Right ventricle myocardium inferior (tissue), 1 donor: ENCODE measurements at regions not wholly inside any gene's neighbourhood (a gene's known extent, or its start where the extent isn't known, plus 50 kb on each side); places are given as distances from the start of the nearest gene placed in this dataset.

Experiments
- ATAC-seq: fragments of 200-7000 bp; cut with Tn5 transposase; one replicate; pipeline ENCODE4 v1.9.1; 2020; ENCODE audit warnings: mild to moderate bottlenecking, moderate library complexity
- DNase-seq: peaks from one replicate; pipeline ENCODE4 v3.0.0; 2021; ENCODE audit errors: missing footprints
- intact Hi-C: fragments of 100-400 bp; cut with DNase I; formaldehyde crosslinking; loops from one replicate; pipeline ENCODE4 v1.11.0; 2022
- donor health status: DM: no; HTN: yes; CAD: no; lungs with severe emphysema.

DNA sequence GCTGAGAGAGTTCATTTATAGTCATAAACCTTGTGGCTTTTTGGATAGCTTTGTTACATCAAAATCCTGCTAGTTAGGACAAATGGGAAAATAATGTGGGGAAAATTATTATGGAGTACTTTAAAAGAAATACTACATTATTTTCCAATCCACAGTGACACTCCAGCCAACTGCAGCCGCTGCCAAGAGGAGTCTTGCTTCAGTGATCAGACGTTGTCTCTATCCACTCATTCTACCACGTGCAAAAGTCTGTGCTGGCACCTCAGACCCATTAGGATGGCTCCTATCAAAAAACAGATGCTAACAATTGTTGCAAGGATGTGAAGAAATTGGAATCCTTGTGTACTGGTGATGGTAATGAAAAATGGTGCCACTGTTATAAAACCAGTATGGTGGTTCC, 128.6 kb upstream of the IQSEC1 start:
- no peak for DNase-seq
- no peak for ATAC-seq
- intact Hi-C loops: no loop called here

DNA sequence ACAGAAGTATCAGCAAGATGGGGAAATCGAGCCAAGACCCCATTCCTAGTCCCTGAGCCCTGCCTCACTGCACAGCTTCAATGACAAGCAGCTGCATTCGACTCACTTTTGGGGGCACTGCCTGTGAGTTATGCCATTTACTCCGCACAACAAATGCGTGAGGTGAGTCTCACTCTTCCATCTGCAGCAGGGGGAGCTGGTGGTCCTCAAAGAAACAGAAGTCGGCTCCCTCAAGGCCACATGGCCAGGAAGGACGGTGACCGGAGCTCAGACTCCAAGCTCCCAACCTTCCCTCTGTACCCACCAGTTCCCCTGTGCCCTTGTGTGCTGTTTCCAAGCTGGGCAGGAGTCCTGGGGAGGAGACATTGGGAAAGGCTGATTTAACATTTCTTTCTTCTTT, 127.7 kb upstream of the IQSEC1 start:
- intact Hi-C loops: no loop called here
- ATAC-seq (no peak), DNase-seq (no peak)

DNA sequence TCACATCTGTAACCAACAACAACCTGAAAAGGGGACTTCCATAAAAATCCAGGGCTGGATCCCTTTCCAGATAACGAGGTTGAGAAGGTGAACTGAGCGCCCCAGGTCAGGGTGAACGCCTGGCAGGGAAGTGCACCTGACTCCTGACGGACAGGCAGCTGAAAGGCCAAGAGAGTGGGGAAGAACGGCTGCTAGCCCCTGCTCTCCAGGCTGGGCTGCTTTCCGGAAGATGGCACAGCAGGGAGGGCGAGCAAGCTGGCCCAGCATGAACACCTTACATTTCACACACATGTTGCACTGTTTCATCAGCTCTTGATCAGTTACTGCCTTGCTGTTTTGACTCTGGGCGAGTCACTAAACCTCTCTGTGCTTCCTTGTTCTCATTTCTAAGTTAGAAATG, 127.2 kb upstream of the IQSEC1 start:
- intact Hi-C loops: no loop called here
- ATAC-seq (no peak), DNase-seq (no peak)

DNA sequence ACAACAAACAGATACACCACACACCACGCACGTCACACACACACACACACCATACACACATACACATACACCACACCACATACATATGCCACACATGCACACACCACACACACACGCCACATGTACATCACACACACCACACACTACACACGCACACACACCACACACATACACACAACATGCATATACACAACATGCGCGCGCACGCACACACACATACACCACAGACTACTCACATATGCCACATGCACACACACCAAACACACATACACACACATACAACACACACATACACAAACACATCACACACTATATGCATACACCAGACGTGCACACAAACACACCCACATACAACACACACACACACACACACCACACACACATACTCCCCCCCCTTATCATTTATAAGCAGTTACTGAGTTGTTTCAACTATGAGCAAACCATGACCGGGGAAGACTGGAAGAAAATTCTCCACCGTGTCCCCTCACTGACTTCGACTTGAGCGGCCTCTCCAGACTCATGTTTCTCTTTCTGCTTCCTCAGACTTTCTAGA, 126.7 kb upstream of the IQSEC1 start:
- intact Hi-C loops: no loop called here
- no peak for ATAC-seq
- DNase-seq: no peak

DNA sequence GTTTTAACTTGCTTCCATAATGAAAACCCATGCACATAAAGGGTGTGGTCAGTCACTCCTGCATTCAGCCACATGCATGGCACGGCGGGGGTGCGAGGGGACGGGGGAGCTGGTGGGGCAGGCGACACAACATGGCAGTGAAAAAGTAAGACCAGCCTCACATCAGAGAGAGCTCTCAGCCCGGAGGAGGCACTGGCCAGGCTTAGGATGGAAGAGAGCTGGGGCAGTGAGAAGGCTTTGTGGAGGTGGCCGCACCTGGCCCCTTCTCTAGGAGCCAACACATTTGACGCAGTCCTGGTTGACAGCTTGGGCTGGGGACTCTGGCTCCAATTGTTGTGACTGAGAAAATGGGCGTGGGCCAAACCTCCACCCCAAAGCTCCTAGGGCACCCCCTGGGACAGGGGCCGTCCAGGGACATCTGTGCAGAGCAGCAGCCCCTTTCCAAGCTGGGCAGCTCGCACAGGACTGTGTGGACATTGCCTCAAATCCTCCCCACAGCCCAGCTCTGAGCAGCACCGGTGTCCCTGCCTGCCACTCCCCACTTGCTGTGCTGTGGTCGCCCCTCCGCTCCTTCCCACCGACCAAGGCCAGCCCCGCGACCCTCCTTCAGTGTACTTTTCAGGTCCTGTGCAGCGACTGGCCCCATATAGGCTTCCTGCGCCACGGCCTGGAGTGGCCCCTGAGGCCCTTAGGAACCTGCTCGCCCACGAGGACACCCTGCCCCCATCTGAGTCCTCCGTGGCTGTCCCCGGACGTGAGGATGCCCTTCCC, 126.0 kb upstream of the IQSEC1 start:
- no peak for DNase-seq
- ATAC-seq: no peak
- intact Hi-C loops: no loop called here

DNA sequence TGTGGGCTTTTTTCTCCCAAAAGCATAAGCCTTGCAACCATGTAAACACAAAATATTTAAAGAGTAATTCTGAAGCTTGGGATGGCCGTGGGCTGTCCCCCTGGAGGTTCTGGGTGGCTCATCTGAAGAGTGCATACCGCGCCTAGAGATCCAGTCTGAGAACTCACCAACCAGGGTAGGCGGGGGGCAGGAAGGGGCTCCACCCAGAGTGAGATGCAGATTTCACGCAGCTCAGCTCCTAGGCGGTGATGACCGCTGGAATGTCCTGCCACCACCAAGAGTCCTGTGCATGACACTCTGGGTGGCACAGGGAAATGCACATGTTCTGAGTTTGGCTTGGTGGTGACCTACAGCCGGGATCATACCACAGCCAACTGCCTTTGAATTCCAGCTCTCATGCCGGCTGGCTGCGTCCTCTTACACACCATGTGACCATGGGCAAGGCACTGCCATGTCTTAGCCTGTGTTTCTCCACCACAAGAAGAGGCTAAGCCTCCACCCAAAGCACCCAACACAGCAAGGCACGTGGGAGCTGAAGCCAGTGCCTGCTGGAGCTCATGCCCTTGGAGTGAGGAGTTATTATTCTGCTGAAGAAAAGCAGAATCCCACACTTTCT, 125.1 kb upstream of the IQSEC1 start:
- DNase-seq (no peak), ATAC-seq (no peak)
- intact Hi-C loops: no loop called here

DNA sequence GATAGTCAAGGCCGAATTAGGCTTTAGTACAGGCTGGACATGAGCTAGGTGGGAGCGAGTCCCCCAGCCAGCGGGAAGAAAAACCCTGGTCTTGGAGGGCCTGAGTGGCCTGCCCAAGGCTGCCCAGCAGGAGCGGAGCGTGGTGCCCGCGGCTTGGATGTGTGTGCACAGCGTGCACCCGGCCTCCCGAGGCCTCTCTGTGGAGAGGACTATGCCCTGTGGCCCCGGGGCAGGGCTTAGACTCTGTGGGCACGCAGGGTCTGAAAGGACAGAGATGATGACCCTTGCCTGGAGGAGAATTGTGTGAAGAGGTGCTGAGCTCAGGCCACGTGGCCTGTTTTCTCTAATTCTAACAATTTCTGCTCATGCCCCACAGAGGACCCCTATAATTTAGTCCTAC, 124.6 kb upstream of the IQSEC1 start:
- intact Hi-C loops: no loop called here
- ATAC-seq: no peak
- DNase-seq: no peak

DNA sequence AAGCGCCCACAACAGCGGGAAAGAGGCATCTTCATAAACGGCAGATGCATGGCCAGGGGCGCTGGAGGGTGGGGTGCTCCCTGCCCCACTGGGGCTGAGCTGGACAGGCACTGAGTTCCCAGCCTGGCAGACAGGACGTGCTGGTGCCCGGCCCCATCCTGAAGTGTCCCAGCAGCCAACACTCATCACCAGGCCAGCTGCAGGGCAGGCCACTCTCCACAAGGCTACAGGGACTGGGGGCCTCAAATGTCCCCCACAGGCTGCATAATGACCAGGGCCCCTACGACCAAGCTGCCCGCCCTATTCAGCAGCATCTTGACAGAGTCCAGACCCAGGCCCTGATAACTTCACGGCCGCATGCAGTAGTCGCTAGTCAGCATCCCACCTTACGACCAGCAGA, 124.1 kb upstream of the IQSEC1 start:
- ATAC-seq (no peak), DNase-seq (no peak)
- intact Hi-C loops: no loop called here

DNA sequence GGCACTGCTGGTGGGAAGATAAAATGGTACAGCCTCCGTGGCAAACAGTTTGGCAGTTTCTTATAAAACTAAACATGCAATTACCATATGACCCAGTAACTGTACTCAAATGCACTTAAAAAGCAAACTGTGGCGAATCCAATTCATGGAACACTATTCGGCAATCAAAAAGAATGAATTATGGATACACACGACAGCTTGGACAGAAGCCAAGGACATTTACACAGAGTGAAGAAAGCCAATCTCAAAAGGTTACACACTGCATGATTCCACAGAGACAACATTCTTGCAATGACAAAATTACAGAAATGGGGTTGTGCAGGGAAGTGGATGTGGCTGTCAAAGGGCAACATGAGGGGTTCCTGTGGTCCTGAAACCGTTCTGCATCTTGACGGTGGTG, 122.1 kb upstream of the IQSEC1 start:
- DNase-seq (no peak), ATAC-seq (no peak)
- intact Hi-C loops: no loop called here

DNA sequence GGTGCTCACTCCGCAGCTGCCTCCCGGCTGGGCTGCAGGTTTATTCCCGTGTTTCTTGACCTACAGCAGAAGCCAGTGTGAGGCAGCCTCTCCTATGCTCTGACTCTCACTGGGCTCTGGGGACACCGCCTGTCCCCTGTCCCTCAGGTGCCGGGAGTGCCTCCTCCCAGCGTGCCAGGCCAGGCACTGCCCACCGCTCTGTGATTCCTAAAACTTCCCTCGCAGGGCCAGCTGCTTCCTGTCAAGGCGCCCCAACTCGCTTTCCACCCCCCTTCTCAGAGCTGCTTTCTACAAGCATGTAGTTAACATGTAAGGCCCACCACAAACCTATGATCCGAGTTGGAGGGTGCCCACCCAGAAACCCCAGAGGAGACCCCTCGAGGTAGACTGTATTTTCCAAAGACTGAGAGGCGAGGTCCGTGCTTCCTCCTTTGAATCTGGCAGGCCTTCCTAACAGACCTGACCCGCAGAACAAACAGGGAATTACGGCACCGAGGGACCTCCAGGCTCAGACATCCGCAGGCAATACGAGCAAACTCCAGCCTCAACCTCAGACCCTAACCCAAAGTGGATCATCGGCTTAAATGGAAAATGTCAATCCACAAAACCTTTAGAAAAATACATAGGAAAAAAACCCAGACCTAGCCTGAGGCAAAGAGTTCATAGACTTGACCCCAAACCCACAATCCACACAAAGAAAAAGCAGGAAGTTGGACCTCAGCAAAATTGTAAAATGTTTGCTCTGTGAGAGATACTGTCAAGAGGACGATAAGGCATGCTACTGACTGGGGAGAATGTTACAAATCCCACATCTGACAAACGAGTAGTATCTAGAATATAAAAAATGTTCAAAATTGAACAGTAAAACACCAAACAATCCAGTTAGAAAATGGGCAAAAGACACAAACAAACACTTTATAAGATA, 121.3 kb upstream of the IQSEC1 start:
- ATAC-seq (no peak), DNase-seq (no peak)
- intact Hi-C loops: no loop called here

DNA sequence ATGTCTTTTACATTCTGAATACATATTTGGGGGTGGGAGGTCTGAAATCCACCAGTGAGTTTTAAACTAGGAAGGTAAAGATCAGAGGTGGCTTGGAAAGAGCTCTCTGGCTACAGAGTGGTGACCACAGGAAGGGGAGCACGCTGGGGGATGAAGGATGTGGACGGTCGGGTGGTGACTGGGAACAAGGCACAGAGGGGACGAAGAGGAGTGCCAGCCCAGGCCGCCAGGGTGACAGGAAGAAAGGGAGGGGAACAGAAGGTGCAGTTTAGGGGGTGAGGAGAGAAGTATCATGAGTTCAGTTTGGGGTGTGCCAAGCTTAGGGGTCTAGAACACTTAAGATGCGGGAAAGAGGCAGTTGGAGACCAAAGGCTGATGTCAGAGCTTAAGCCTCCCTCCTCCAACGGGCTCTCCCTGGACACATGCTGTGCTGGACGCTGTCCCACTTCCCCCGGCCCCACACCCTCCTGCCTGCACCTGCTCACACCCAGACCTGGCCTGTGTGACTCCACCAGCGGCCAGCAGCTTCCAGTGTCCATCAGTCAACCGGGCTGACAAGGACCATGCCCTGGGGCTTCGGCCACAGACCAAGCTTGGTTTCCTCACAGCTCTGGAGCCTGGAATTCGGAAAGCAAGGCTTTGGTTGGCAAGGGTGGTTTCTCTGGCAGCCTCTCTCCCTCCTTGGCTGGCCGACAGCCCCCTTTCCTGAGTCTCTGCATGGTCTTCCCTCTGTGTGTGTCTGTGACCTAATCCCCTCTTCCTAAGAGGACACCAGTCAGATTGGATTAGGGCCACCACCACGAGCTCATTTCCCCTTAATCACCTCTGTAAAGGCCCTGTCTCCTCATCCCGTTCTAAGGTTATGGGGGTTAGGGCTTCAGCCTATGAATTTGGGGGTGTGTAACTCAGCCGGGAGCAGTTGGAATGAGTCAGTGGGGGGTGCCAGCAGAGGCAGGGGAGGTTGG, 120.4 kb upstream of the IQSEC1 start:
- DNase-seq: no peak
- no peak for ATAC-seq
- intact Hi-C loops: no loop called here

DNA sequence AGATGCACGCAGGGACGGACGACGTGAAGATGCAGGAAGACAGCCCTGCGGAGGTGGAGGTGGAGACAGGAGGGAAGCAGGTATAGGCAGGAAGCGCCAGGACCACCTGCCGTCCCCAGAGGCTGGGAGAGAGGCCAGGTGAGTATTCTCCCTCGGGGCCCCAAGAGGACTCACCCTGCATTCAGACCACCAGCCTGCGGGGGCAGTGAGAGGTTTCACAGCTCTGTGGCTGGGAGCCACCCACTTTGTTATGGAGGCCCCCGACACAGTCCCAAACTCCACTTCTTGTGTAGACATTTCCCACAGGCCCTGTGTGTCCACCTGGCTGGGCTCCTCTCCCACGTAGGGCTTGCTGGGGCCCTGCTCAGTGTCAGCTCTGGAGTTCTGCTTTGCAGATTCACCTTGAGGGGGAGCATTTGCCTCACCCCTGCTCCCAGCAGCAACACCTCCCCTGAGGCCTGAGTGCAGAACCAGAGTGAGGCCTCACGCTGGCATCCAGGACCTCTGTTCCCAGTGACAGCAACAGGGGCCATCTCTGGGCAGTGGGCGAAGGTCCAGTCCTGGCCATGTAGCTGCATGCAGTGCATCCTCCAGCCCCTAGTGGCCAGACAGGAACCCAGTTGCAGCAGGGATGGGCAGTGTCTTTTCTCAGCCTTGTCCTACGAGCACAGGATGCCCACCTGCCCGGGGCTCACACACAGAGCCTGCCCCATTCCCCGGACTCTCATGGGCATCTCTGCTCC, 119.4 kb upstream of the IQSEC1 start:
- no peak for DNase-seq
- no peak for ATAC-seq
- intact Hi-C loops: no loop called here

DNA sequence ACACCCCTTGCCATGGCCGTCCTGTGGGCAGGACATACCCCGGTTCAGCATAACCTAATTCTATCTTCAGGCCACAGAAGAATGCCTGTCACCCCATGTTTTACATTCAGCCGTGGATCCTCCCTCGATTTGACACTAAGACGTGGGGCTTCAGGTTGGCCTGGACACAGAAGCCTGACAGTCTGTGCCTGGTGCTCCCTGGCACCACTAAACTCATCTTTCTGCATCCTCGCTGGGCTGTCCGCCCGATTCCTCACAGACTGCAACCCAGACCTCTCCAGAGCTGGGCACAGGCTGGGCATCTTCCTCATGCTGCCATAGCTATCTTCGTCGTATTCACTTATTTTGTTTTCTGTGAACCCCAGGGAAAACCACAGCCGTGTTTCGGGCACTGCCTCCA, 117.8 kb upstream of the IQSEC1 start:
- ATAC-seq: no peak
- intact Hi-C loops: no loop called here

DNA sequence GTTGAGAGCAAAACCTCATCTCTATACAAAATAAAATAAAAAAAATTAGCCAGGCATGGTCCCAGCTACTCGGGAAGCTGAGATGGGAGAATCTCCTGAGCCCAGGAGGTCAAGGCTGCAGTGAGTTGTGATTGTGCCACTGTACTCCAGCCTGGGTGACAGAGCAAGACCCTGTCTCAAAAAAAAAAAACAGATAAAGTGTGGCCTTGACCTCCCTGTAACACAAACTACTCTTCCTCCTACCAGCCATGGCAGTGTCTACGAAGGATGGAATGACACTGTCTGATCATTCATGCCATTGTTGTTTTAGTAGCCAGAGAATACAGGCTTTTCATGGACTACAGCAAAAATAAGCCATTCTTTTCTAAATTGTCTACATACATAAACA, 117.1 kb upstream of the IQSEC1 start:
- ATAC-seq (no peak), DNase-seq (no peak)
- intact Hi-C loops: no loop called here

More for the DNA sequence above, 117.8 kb upstream of the IQSEC1 start:
- no peak for DNase-seq

DNA sequence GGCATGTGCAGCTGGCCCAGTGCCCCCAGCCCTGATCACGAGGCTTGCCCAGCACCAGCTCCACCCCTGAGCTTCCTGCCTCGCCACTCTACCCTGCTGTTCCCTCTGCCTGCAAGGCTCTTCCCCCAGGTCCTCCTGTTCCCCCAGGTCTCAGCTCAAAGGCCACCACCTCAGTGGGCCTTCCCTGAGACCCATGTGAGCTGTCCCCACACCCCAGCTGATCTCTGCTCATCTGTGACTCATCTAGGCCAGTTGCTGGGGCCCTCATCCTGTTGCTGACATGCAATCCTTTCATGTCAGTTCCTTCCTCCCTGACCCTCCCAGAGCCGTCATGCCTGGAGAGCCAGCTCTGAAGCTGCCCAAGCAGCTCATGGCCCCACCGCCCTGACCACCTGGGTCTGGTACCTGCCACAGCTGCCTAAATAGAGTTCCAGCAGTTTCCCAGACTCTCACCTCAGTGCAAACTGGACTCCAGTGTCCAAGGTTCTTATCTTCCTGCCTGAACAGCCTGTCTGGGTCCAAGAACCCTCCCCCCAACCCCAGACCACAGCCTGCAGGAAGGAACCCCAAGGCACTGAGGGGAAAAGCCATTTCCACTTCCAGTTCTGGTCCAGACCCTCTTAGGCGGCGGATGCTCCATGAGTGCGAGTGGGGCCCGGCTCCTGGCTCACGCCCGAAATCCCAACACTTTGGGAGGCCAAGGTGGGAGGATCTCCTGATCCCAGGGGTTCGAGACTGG, 116.6 kb upstream of the IQSEC1 start:
- DNase-seq (no peak), ATAC-seq (no peak)
- intact Hi-C loops: no loop called here

DNA sequence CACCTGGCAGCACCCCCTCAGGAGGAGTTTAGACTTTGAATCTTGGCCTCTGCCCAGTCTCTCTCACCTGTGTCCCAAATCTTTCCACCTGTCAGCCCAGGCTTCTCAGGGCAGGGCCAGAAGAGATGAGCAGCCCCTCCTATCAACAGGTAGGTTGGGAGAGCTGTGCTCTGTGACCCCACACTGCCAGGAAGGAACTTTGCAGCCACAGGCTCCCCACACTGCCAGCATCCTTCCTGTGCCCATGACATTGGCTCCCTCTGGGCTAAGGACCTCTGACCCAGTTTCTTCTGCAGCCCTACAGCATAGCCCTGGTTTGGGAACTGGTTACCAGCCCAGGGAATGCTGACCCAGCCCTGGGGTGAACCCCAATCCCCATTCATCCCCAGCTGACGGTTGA, 115.7 kb upstream of the IQSEC1 start:
- DNase-seq (no peak), ATAC-seq (no peak)
- intact Hi-C loops: no loop called here

DNA sequence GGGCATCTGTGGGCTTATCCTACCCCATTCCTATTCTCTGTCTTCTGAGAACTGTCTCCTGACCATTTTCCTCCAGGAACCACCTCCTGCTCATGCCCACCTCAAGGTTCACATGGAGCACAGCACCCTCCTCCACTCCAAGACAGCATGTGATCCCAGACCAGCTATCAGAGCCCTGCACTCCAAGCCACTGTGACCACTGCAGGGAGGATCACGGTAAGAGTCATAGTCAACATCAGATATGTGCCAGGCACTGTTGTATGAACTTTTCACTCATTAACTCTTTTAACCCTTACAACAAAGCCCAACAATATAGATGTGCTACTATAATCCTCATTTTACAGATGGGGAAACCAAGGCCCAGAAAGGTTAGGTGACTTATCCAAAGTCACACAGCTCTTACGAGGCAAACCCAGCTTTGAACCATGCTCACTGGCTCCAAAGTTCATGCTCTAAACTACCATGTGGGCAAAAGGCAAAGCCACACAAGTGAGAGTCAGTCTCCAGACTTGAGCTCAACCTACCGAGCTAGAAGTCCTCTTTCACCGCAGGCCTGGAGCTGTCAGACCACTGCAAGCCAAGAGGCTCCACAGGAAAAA, 115.1 kb upstream of the IQSEC1 start:
- intact Hi-C loops: no loop called here
- ATAC-seq (no peak), DNase-seq (no peak)
